T-cell (primary cell): ENCODE measurements at regions not wholly inside any gene's neighbourhood (a gene's known extent, or its start where the extent isn't known, plus 50 kb on each side); places are given as distances from the start of the nearest gene placed in this dataset.

Source experiments
- ATAC-seq, 4 experiments: fragments of 200-7000 bp in 3 of 4; fragments of 150-1000 bp in 1 of 4; cut with Tn5 transposase; replicated peaks in 1 of 4; 1 replicate in 3 of 4; 2 replicates in 1 of 4; pipeline ENCODE4 v1.10.0; 2021; ENCODE audit warnings: moderate library complexity in 3 of 4, mild to moderate bottlenecking in 2 of 4, moderate number of reproducible peaks in 1 of 4
- CTCF ChIA-PET, 2 donors: fragments of 300-600 bp; sonication (Branson Sonifier 250); formaldehyde crosslinking; loops; one replicate each; lab custom pipeline; 2022; ENCODE audit warnings: antibody characterized with exemption in 2 of 2; lab: Charles Lee
- POLR2A ChIA-PET, 2 donors: fragments of 300-600 bp; sonication (Branson Sonifier 250); formaldehyde crosslinking; loops; one replicate each; lab custom pipeline; 2022; ENCODE audit warnings: antibody characterized with exemption in 2 of 2; lab: Charles Lee
- DNase-seq, 35 experiments: peaks; one replicate each; pipeline versions ENCODE4 v3.0.0 to v3.0.0-alpha.2; 2013 to 2023
- H3K27ac ChIP-seq: one replicate; pipeline ENCODE4 v1.5.1; 2013; ENCODE audit warnings: low read length
- H3K27me3 ChIP-seq, 2 experiments: replicated peaks in 1 of 2; 1 replicate in 1 of 2; 2 replicates in 1 of 2; pipeline versions ENCODE4 v1.6.1 to v1.7.0; 2013; ENCODE audit warnings: low read length in 1 of 2, mixed read lengths in 1 of 2; ENCODE audit not compliant: control insufficient read depth in 2 of 2, insufficient read depth in 2 of 2; ENCODE audit errors: extremely low read depth in 1 of 2
- H3K36me3 ChIP-seq, 2 donors: 1 replicate in 1 of 2; 2 replicates in 1 of 2; pipeline versions ENCODE4 v1.6.1 to v1.7.0; 2013; ENCODE audit warnings: low read length in 1 of 2; ENCODE audit not compliant: control insufficient read depth in 2 of 2, insufficient read depth in 1 of 2; ENCODE audit errors: extremely low read depth in 1 of 2
- H3K4me1 ChIP-seq, 2 experiments: 1 replicate in 1 of 2; 2 replicates in 1 of 2; pipeline versions ENCODE4 v1.6.1 to v1.7.0; 2013; ENCODE audit warnings: low read length in 2 of 2, mixed read lengths in 1 of 2; ENCODE audit not compliant: insufficient read depth in 2 of 2, control insufficient read depth in 1 of 2; ENCODE audit errors: extremely low read depth in 1 of 2
- H3K4me3 ChIP-seq, 2 donors: 1 replicate in 1 of 2; 2 replicates in 1 of 2; pipeline versions ENCODE4 v1.5.1 to v1.7.0; 2013; ENCODE audit warnings: mild to moderate bottlenecking in 2 of 2, low read length in 1 of 2, moderate library complexity in 1 of 2; ENCODE audit not compliant: control insufficient read depth in 1 of 2; ENCODE audit errors: extremely low read depth in 1 of 2
- H3K9me3 ChIP-seq: 2 replicates; pipeline ENCODE4 v1.7.0; 2013
- H3K27ac Mint-ChIP-seq, 2 donors: one replicate each; pipeline ENCODE4 v1.8.0; 2020 to 2021; ENCODE audit warnings: mild to moderate bottlenecking in 2 of 2, mixed read lengths in 2 of 2
- H3K27me3 Mint-ChIP-seq, 2 donors: one replicate each; pipeline ENCODE4 v1.8.0; 2021 to 2022; ENCODE audit warnings: mixed read lengths in 2 of 2
- H3K36me3 Mint-ChIP-seq: one replicate; pipeline ENCODE4 v1.8.0; 2021; ENCODE audit warnings: mixed read lengths
- H3K4me1 Mint-ChIP-seq, 3 donors: one replicate each; pipeline ENCODE4 v1.8.0; 2020 to 2022; ENCODE audit warnings: mixed read lengths in 3 of 3, mild to moderate bottlenecking in 1 of 3
- H3K4me3 Mint-ChIP-seq, 3 donors: one replicate each; pipeline ENCODE4 v1.8.0; 2020 to 2022; ENCODE audit warnings: mild to moderate bottlenecking in 3 of 3, mixed read lengths in 3 of 3, moderate library complexity in 3 of 3
- H3K9me3 Mint-ChIP-seq, 3 donors: one replicate each; pipeline ENCODE4 v1.8.0; 2020 to 2022; ENCODE audit warnings: mixed read lengths in 3 of 3
- WGBS: methylation state at CpG from one replicate; pipeline ENCODE4 v1.1.5; 2013; ENCODE audit warnings: missing lambda C conversion rate; ENCODE audit not compliant: insufficient coverage; 5-methylcytosine and 5-hydroxymethylcytosine counted together

DNA sequence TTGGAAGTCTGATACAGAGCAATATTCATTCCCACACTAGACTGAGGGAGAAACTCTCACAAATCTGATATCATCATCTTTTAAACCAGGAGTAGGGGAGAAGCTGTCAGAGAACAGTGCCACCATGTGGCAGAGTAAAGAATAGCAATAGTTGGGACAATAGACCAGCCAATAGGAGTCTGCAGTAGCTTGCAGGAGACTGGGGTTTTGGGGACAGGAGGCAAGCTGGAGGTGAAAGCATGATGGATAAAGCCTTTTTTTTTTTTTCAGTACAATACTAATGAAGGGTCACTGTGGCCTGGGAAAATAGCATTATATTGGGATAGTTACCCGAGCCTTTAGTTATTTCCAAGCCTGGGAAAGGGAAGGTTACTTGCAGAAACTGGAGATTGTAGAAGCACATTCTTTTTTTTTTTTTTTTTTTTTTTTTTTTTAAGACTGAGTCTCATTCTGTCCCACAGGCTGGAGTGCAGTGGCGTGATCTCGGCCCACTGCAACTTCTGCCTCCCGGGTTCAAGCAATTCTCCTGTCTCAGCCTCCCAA lies 120.7 kb downstream of the S1PR1 start:
- no peaks in the 10 kb centered on the region for H3K9me3 Mint-ChIP-seq
- Histone ChIP-seq H3K27ac (no peak overlapping the region), H3K4me3 (no peak overlapping the region), H3K9me3 (no peaks in the 10 kb centered on the region), H3K36me3 (no peaks in the 10 kb centered on the region), H3K4me1 (peaks cover 4 to 6% of the 10 kb centered on the region in 2 experiments), H3K27me3 (no peaks in the 10 kb centered on the region)
- H3K27me3 Mint-ChIP-seq, result no peaks in the 10 kb centered on the region
- peak overlapping the region; percentile 5 to 85 for H3K27ac Mint-ChIP-seq
- peaks cover 8 to 13% (median 10%) of the 10 kb centered on the region in 3 donors for H3K4me1 Mint-ChIP-seq
- ATAC-seq (peak; percentile 98 to 100 (median 99)), DNase-seq (peak; percentile 17 to 93 (median 61))
- H3K36me3 Mint-ChIP-seq, result no peaks in the 10 kb centered on the region
- CTCF ChIA-PET, result interaction anchor here (0.5 to 6.2 kb wide), 45 partner anchors 8 to 902 kb away, joined by 3 to 170 read pairs (median 4); no protein-coding TSS in a partner anchor
- POLR2A ChIA-PET, result interaction anchor here (0.6 to 1.6 kb wide), 5 partner anchors 18 to 462 kb away, joined by 3 to 8 read pairs (median 5); no protein-coding TSS in a partner anchor
- H3K4me3 Mint-ChIP-seq, result peak overlapping the region in 2 of 3 donors; percentile 42 to 53
- no CpG with 5 or more reads among the region's 4 CpGs for WGBS

DNA sequence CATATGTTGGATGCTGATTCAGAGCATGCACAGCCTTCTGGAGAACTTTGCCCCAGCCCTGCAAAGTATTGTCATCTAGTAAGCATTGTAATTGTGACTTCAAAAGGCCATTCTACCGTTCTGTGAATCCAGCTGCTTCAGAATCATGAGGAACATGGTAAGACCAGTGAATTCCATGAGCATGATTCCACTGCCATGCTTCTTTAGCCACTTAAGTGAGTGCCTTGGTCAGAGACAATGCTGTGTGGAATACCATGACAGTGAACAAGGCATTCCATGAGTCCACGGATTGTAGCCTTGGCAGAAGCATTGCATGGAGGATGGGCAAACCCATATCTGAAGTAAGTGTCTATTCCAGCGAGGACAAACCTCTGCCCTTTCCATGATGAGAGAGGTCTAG lies 123.7 kb downstream of the S1PR1 start:
- Histone ChIP-seq H3K36me3 (no peaks in the 10 kb centered on the region), H3K9me3 (no peaks in the 10 kb centered on the region), H3K4me1 (peaks cover 4 to 6% of the 10 kb centered on the region in 2 experiments), H3K27me3 (no peaks in the 10 kb centered on the region), H3K4me3 (no peak overlapping the region), H3K27ac (no peak overlapping the region)
- ChIA-PET CTCF (no interaction called here), POLR2A (no interaction called here)
- ATAC-seq (no peak), DNase-seq (no peak)
- 85% methylated on average over 3 of the region's 3 CpGs for WGBS
- Mint-ChIP-seq H3K4me3 (no peak overlapping the region), H3K4me1 (peaks cover 8 to 13% (median 10%) of the 10 kb centered on the region in 3 donors), H3K9me3 (no peaks in the 10 kb centered on the region), H3K36me3 (no peaks in the 10 kb centered on the region), H3K27ac (no peak overlapping the region), H3K27me3 (no peaks in the 10 kb centered on the region)

DNA sequence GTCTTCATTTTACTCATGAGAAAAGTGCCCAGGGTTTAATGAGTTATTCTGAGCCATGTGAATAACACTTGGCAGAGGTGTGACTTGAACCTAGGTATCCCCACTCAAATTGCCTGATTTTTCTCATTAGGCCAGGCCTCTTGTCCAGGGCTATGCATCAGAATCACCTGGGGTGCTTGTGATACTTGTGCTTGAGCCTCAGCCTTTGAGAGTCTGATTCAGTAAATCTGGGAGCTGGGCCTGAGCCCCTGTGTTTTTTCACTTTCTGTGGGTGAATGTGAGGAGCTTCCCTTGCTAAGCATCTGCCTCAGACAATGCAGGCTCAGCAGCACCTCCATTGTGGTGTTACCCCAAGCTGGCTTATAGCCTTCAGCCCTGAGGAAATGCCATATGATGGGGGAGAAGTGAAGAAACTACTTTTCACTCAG lies 127.1 kb downstream of the S1PR1 start:
- Histone ChIP-seq H3K4me1 (no peaks in the 10 kb centered on the region), H3K4me3 (no peak overlapping the region), H3K27me3 (no peaks in the 10 kb centered on the region), H3K9me3 (no peaks in the 10 kb centered on the region), H3K27ac (no peak overlapping the region), H3K36me3 (no peaks in the 10 kb centered on the region)
- POLR2A ChIA-PET, result interaction anchor here in 1 of 2 donors (0.5 kb wide), 1 partner anchor 111 kb away, joined by 4 read pairs; no protein-coding TSS in a partner anchor
- CTCF ChIA-PET, result interaction anchor here in 1 of 2 donors (1.2 kb wide), 1 partner anchor 227 kb away, joined by 4 read pairs; no protein-coding TSS in a partner anchor
- Mint-ChIP-seq H3K27ac (no peak overlapping the region), H3K36me3 (no peaks in the 10 kb centered on the region), H3K4me1 (no peaks in the 10 kb centered on the region), H3K9me3 (no peaks in the 10 kb centered on the region), H3K27me3 (no peaks in the 10 kb centered on the region), H3K4me3 (no peak overlapping the region)
- no peak for ATAC-seq
- no peak for DNase-seq

DNA sequence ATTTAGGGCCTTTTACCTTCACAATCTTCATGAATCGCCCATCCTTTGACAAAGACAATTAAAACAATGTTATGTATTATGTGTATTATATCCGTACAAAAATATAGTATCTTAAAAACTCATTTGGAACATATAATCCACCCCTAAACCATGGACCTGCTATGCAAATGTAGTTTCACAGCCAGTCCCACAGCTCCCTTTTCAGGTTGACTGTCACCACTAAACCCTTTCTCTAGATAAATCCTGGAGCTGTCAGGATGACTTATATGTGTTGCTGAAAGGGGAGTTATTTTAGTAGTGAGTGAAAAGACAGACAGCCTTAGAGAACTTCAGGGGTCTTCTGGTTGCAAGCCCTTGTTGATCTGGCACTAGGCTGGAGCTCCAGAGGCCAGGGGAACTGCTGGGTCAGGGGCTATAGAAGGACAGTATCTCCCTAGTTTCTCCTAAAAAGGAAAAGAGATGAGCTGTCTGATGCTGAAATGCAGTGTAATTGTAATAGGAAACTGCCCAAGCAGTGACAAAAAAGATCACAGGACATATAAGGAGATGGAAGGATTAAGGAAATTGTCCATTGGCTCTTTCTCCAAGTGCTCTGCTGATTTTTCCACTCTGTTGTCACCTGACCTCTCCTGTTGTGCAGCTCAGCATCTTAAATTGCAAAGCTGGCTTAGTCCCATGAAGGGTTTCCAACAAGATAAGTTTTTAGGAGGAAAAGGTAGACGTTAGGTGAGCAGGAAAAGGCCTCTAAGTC lies 127.7 kb downstream of the S1PR1 start:
- H3K9me3 Mint-ChIP-seq, result no peaks in the 10 kb centered on the region
- no peaks in the 10 kb centered on the region for H3K36me3 Mint-ChIP-seq
- WGBS, result 100% methylated on average over 1 of the region's 3 CpGs
- H3K27ac Mint-ChIP-seq, result no peak overlapping the region
- Histone ChIP-seq H3K27ac (no peak overlapping the region), H3K4me1 (no peaks in the 10 kb centered on the region), H3K36me3 (no peaks in the 10 kb centered on the region), H3K4me3 (no peak overlapping the region), H3K27me3 (no peaks in the 10 kb centered on the region), H3K9me3 (no peaks in the 10 kb centered on the region)
- CTCF ChIA-PET, result interaction anchor here in 1 of 2 donors (1.2 kb wide), 1 partner anchor 227 kb away, joined by 4 read pairs; no protein-coding TSS in a partner anchor
- no peaks in the 10 kb centered on the region for H3K4me1 Mint-ChIP-seq
- ATAC-seq (no peak), DNase-seq (no peak)
- H3K27me3 Mint-ChIP-seq, result no peaks in the 10 kb centered on the region
- no peak overlapping the region for H3K4me3 Mint-ChIP-seq
- POLR2A ChIA-PET, result no interaction called here

DNA sequence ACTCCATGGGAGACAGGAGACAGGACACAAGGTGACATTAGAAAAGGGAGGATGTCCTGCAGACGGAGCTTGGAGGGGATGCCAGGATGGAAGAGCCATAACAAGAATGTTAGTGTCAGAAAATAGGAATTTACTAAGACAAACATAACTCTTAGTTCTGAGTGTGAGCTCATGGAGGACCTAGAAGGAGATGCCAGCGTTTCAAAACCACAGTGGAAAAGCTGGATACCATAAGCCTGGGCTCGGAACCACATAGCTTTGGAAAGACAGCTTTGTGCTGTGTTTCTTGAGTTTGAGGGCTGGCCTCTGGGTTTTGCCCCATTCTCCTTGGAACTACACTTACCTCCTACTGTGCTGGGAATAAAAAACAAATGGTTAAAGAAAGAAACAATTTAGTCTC lies 128.4 kb downstream of the S1PR1 start:
- ATAC-seq (no peak), DNase-seq (no peak)
- no peaks in the 10 kb centered on the region for H3K27me3 ChIP-seq
- no peak overlapping the region for H3K4me3 Mint-ChIP-seq
- no peaks in the 10 kb centered on the region for H3K9me3 Mint-ChIP-seq
- CTCF ChIA-PET, result interaction anchor here in 1 of 2 donors (0.7 kb wide), 1 partner anchor 860 kb away, joined by 3 read pairs; no protein-coding TSS in a partner anchor
- H3K27ac Mint-ChIP-seq, result no peak overlapping the region
- no CpG with 5 or more reads among the region's 3 CpGs for WGBS
- POLR2A ChIA-PET, result no interaction called here
- H3K4me1 ChIP-seq, result no peaks in the 10 kb centered on the region
- H3K4me1 Mint-ChIP-seq, result no peaks in the 10 kb centered on the region
- H3K36me3 Mint-ChIP-seq, result no peaks in the 10 kb centered on the region
- no peaks in the 10 kb centered on the region for H3K36me3 ChIP-seq
- H3K27ac ChIP-seq, result no peak overlapping the region
- H3K4me3 ChIP-seq, result no peak overlapping the region
- no peaks in the 10 kb centered on the region for H3K27me3 Mint-ChIP-seq
- no peaks in the 10 kb centered on the region for H3K9me3 ChIP-seq

DNA sequence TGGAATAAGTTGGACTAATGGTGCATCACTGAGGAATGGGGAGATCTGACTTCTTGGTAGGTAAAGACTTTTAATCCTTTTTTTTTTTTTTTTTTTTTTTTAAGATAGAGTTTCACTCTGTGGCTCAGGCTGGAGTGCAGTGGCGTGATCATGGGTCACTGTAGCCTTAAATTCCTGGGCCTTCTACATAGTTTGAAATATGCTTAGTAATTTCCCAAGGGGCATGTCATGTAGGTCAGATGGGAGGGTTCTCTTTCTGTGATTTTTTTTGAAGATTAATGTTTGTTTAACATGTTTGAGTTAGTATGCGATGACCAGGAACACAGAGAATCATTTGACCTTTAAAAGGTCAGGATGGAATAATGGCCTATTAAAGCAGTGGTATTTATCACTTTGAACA lies 129.1 kb downstream of the S1PR1 start:
- Mint-ChIP-seq H3K4me1 (peaks cover 0 to 2% (median 1%) of the 10 kb centered on the region in 3 donors), H3K27me3 (no peaks in the 10 kb centered on the region), H3K36me3 (no peaks in the 10 kb centered on the region), H3K27ac (no peak overlapping the region), H3K4me3 (no peak overlapping the region), H3K9me3 (no peaks in the 10 kb centered on the region)
- no peaks in the 10 kb centered on the region for H3K9me3 ChIP-seq
- CTCF ChIA-PET, result no interaction called here
- H3K4me3 ChIP-seq, result no peak overlapping the region
- H3K4me1 ChIP-seq, result no peaks in the 10 kb centered on the region
- no peak for DNase-seq
- 83% methylated on average over 1 of the region's 2 CpGs for WGBS
- no peaks in the 10 kb centered on the region for H3K27me3 ChIP-seq
- ATAC-seq, result no peak
- H3K27ac ChIP-seq, result no peak overlapping the region
- POLR2A ChIA-PET, result no interaction called here
- H3K36me3 ChIP-seq, result no peaks in the 10 kb centered on the region
